Panc1 (cell line): ENCODE measurements at regions not wholly inside any gene's neighbourhood (a gene's known extent, or its start where the extent isn't known, plus 50 kb on each side); places are given as distances from the start of the nearest gene placed in this dataset.
"Not testable (repeated sequence)": the region's sequence is repeated elsewhere in the genome, so short reads cannot be mapped to it uniquely, and the experiment has no call there.

Experiments
- ATAC-seq: fragments of 200-7000 bp; cut with Tn5 transposase; 2 replicates; pipeline ENCODE4 v1.9.1; 2020; ENCODE audit warnings: mild to moderate bottlenecking, moderate library complexity
- BruUV-seq: library from RNA; stranded (reverse); fragments of 400-500 nt; replicated peaks from 2 replicates; lab custom pipeline; 2021; lab: Mats Ljungman, UMichigan
- CTCF ChIA-PET: fragments of 300-600 bp; sonication (Branson Sonifier 250); formaldehyde crosslinking; loops from one replicate; lab custom pipeline; 2022; ENCODE audit warnings: antibody characterized with exemption; lab: Charles Lee
- POLR2A ChIA-PET: fragments of 300-600 bp; sonication (Branson Sonifier 250); formaldehyde crosslinking; loops from one replicate; lab custom pipeline; 2022; ENCODE audit warnings: antibody characterized with exemption; lab: Charles Lee
- DNase-seq: peaks from one replicate; pipeline ENCODE4 v3.0.0-alpha.2; 2010; ENCODE audit warnings: low read depth, low spot score
- H3K27ac ChIP-seq: 2 replicates; pipeline ENCODE4 v1.5.1; 2011; ENCODE audit warnings: mild to moderate bottlenecking, low read length, inconsistent platforms
- H3K27me3 ChIP-seq: fragments of 200-500 bp; sonication (Bioruptor generic); 2 replicates; pipeline ENCODE4 v1.6.0; 2014; ENCODE audit warnings: low read length, inconsistent platforms; ENCODE audit not compliant: control insufficient read depth, insufficient read depth
- H3K36me3 ChIP-seq: fragments of 200-500 bp; sonication (Bioruptor generic); 2 replicates; pipeline ENCODE4 v1.5.1; 2014; ENCODE audit warnings: inconsistent platforms, mild to moderate bottlenecking, low read length, moderate library complexity; ENCODE audit not compliant: control insufficient read depth, insufficient read depth
- H3K4me1 ChIP-seq: 2 replicates; pipeline ENCODE4 v1.5.1; 2011; ENCODE audit warnings: inconsistent platforms, mild to moderate bottlenecking, low read length, moderate library complexity; ENCODE audit not compliant: control insufficient read depth, insufficient read depth
- H3K4me3 ChIP-seq, 2 experiments: 2 replicates each; pipeline ENCODE4 v1.5.1; 2011 to 2012; ENCODE audit warnings: low read depth in 2 of 2, low read length in 2 of 2, mild to moderate bottlenecking in 2 of 2, inconsistent platforms in 1 of 2, moderate library complexity in 1 of 2
- H3K9me3 ChIP-seq: fragments of 200-500 bp; sonication (Bioruptor generic); 2 replicates; pipeline ENCODE4 v1.5.1; 2014; ENCODE audit warnings: low read depth, mild to moderate bottlenecking, inconsistent platforms, low read length, moderate library complexity; ENCODE audit not compliant: control insufficient read depth, insufficient read depth
- CTCF ChIP-seq: fragments of 450-650 bp; IDR thresholded peaks from 2 replicates; pipeline ENCODE4 v1.5.1; 2017; ENCODE audit warnings: mild to moderate bottlenecking
- POLR2AphosphoS5 ChIP-seq: IDR thresholded peaks from 2 replicates; pipeline ENCODE4 v1.6.1; 2012; ENCODE audit warnings: mild to moderate bottlenecking, low read depth, low read length, moderate library complexity
- REST ChIP-seq, 2 experiments: IDR thresholded peaks; 2 replicates each; pipeline ENCODE4 v1.6.1; 2011 to 2012; ENCODE audit warnings: low read depth in 2 of 2, control low read depth in 1 of 2, low read length in 1 of 2, mild to moderate bottlenecking in 1 of 2, moderate library complexity in 1 of 2; ENCODE audit not compliant: insufficient read depth in 1 of 2
- SIN3A ChIP-seq: IDR thresholded peaks from 2 replicates; pipeline ENCODE4 v1.6.1; 2012; ENCODE audit warnings: low read depth, mild to moderate bottlenecking, low read length, moderate library complexity, borderline replicate concordance; ENCODE audit not compliant: insufficient read depth
- TCF7L2 ChIP-seq: IDR thresholded peaks from 2 replicates; pipeline ENCODE4 v1.6.1; 2011; ENCODE audit warnings: mild to moderate bottlenecking, low read depth, low read length, inconsistent platforms
- in situ Hi-C: cut with HindIII; loops from 2 replicates; pipeline ENCODE4 v1.10.0; 2016; ENCODE audit warnings: low sequenced_read_pairs, low pct_unique_long_range_greater_than_20kb
- intact Hi-C: fragments of 100-400 bp; cut with micrococcal nuclease; formaldehyde crosslinking; loops from one replicate; pipeline ENCODE4 v1.10.0; 2022; ENCODE audit not compliant: unreplicated experiment

- DNase-seq (peak; percentile 22), ATAC-seq (no peak)
- H3K4me1 ChIP-seq: no peaks in the 10 kb centered on the region
- POLR2A ChIA-PET: no interaction called here
- CTCF ChIA-PET: no interaction called here
- H3K9me3 ChIP-seq: no peaks in the 10 kb centered on the region
- no peak overlapping the region for H3K4me3 ChIP-seq
- BruUV-seq: no TSS peak
- H3K27me3 ChIP-seq: no peaks in the 10 kb centered on the region
- TF ChIP-seq TCF7L2: no peak
- no peak for TF ChIP-seq CTCF
- no peaks in the 10 kb centered on the region for H3K36me3 ChIP-seq
- in situ Hi-C loops: no loop called here
- no peak overlapping the region for H3K27ac ChIP-seq
- intact Hi-C loops: no loop called here
Observed at GRCh38 chr12:118544569-118544968, 168.2 kb downstream of the SUDS3 start.

- H3K36me3 ChIP-seq, POLR2A ChIA-PET, H3K27ac ChIP-seq, BruUV-seq, CTCF ChIA-PET, H3K27me3 ChIP-seq, in situ Hi-C loops, H3K9me3 ChIP-seq, ATAC-seq, H3K4me3 ChIP-seq, DNase-seq, H3K4me1 ChIP-seq, intact Hi-C loops: not testable (repeated sequence)
Observed at GRCh38 chr12:118547606-118548005, 171.3 kb downstream of the SUDS3 start.

- H3K4me3 ChIP-seq: no peak overlapping the region
- no TSS peak for BruUV-seq
- H3K36me3 ChIP-seq: no peaks in the 10 kb centered on the region
- no peaks in the 10 kb centered on the region for H3K4me1 ChIP-seq
- H3K27me3 ChIP-seq: no peaks in the 10 kb centered on the region
- ChIA-PET CTCF (no interaction called here), POLR2A (no interaction called here)
- intact Hi-C loops (no loop called here), in situ Hi-C loops (no loop called here)
- no peak overlapping the region for H3K27ac ChIP-seq
- no peak for ATAC-seq
- TF ChIP-seq SIN3A: no peak
- no peak for TF ChIP-seq POLR2AphosphoS5
- TF ChIP-seq REST (IDR thresholded peaks at IDR 0.05; ENCODE audit: insufficient read depth in 1 of 2, low read depth in 2 of 2, low read length in 1 of 2): no peak
- no peak for TF ChIP-seq TCF7L2
- no peak for TF ChIP-seq CTCF
- no peak for DNase-seq
- 0 out of 2 replicates have a peak, but pooled peaks cover 3% of the 10 kb centered on the region for H3K9me3 ChIP-seq
Observed at GRCh38 chr12:118548887-118549509, 172.6 kb downstream of the SUDS3 start.
